IMR-90 (cell line): ENCODE measurements at regions not wholly inside any gene's neighbourhood (a gene's known extent, or its start where the extent isn't known, plus 50 kb on each side); places are given as distances from the start of the nearest gene placed in this dataset.

Experiments
- ATAC-seq: fragments of 200-7000 bp; cut with Tn5 transposase; 2 replicates; pipeline ENCODE4 v1.9.1; 2020; ENCODE audit warnings: low read depth, mild to moderate bottlenecking, moderate library complexity
- BruUV-seq: library from RNA; stranded (reverse); fragments of 400-500 nt; replicated peaks from 2 replicates; lab custom pipeline; 2021; lab: Mats Ljungman, UMichigan
- CTCF ChIA-PET: fragments of 300-600 bp; formaldehyde crosslinking; extraction: SDS; loops from one replicate; lab custom pipeline; 2021; ENCODE audit warnings: antibody characterized with exemption; lab: Yijun Ruan, JAX
- POLR2A ChIA-PET: fragments of 300-600 bp; sonication (Branson Sonifier 250); formaldehyde crosslinking; loops from one replicate; lab custom pipeline; 2022; ENCODE audit warnings: antibody characterized with exemption; ENCODE audit not compliant: unreplicated experiment; lab: Charles Lee
- DNase-seq: peaks from one replicate; pipeline ENCODE4 v3.0.0; 2013
- H2AFZ ChIP-seq: replicated peaks from 2 replicates; pipeline ENCODE3; 2013; ENCODE audit warnings: low read length, mild to moderate bottlenecking; ENCODE audit not compliant: poor library complexity
- H2AK5ac ChIP-seq: 2 replicates; pipeline ENCODE4 v1.6.1; 2013; ENCODE audit warnings: low read depth, low read length, inconsistent platforms
- H2AK9ac ChIP-seq: replicated peaks from 2 replicates; pipeline ENCODE3; 2013; ENCODE audit warnings: mild to moderate bottlenecking, low read depth, low read length, moderate library complexity; ENCODE audit not compliant: poor library complexity
- H2BK120ac ChIP-seq: 2 replicates; pipeline ENCODE4 v1.6.1; 2013; ENCODE audit warnings: low read depth, low read length, inconsistent platforms
- H2BK15ac ChIP-seq: 3 replicates; pipeline ENCODE4 v1.6.1; 2013; ENCODE audit warnings: low read depth, low read length, inconsistent platforms
- H2BK20ac ChIP-seq: 2 replicates; pipeline ENCODE4 v1.6.1; 2013; ENCODE audit warnings: low read depth, mild to moderate bottlenecking, inconsistent platforms, low read length, moderate library complexity
- H2BK5ac ChIP-seq: 2 replicates; pipeline ENCODE4 v1.6.1; 2013; ENCODE audit warnings: mild to moderate bottlenecking, low read depth, low read length, inconsistent platforms; ENCODE audit not compliant: poor library complexity, severe bottlenecking
- H3K14ac ChIP-seq: replicated peaks from 2 replicates; pipeline ENCODE4 v1.6.1; 2013; ENCODE audit warnings: low read depth, low read length, inconsistent platforms
- H3K18ac ChIP-seq: 2 replicates; pipeline ENCODE4 v1.6.1; 2013; ENCODE audit warnings: low read depth, low read length, control low read depth
- H3K23ac ChIP-seq: 2 replicates; pipeline ENCODE4 v1.6.1; 2013; ENCODE audit warnings: low read depth, low read length, inconsistent platforms
- H3K27ac ChIP-seq: 2 replicates; pipeline ENCODE4 v1.5.1; 2013; ENCODE audit warnings: mild to moderate bottlenecking, control low read depth, low read length; ENCODE audit not compliant: insufficient read depth
- H3K27me3 ChIP-seq: 2 replicates; pipeline ENCODE4 v1.6.1; 2013; ENCODE audit warnings: low read length; ENCODE audit not compliant: control insufficient read depth, insufficient read depth
- H3K36me3 ChIP-seq: 2 replicates; pipeline ENCODE4 v1.6.1; 2013; ENCODE audit warnings: low read length, mixed read lengths; ENCODE audit not compliant: control insufficient read depth, insufficient read depth
- H3K4ac ChIP-seq: 2 replicates; pipeline ENCODE4 v1.6.1; 2013; ENCODE audit warnings: low read depth, low read length, inconsistent platforms
- H3K4me1 ChIP-seq: 2 replicates; pipeline ENCODE4 v1.6.1; 2013; ENCODE audit warnings: low read length, mixed read lengths; ENCODE audit not compliant: control insufficient read depth, insufficient read depth
- H3K4me2 ChIP-seq: 2 replicates; pipeline ENCODE4 v1.6.1; 2013; ENCODE audit warnings: low read depth, mild to moderate bottlenecking, control low read depth, low read length, moderate library complexity
- H3K4me3 ChIP-seq: 2 replicates; pipeline ENCODE4 v1.5.1; 2013; ENCODE audit warnings: low read depth, mild to moderate bottlenecking, control low read depth, low read length, moderate library complexity; ENCODE audit not compliant: insufficient read depth
- H3K56ac ChIP-seq: 2 replicates; pipeline ENCODE4 v1.6.1; 2013; ENCODE audit warnings: low read length, inconsistent platforms; ENCODE audit not compliant: insufficient read depth; ENCODE audit errors: extremely low read depth
- H3K79me1 ChIP-seq, 2 experiments: 2 replicates each; pipeline ENCODE4 v1.6.1; 2013; ENCODE audit warnings: low read length in 2 of 2, inconsistent platforms in 1 of 2, low read depth in 1 of 2
- H3K9ac ChIP-seq: 2 replicates; pipeline ENCODE4 v1.6.1; 2013; ENCODE audit warnings: low read depth, low read length, control low read depth
- H3K9me1 ChIP-seq: 2 replicates; pipeline ENCODE4 v1.6.1; 2013; ENCODE audit warnings: low read length, inconsistent platforms; ENCODE audit not compliant: insufficient read depth
- H3K9me3 ChIP-seq: 2 replicates; pipeline ENCODE4 v1.6.1; 2013; ENCODE audit warnings: low read length; ENCODE audit not compliant: control insufficient read depth, insufficient read depth
- H4K20me1 ChIP-seq: 2 replicates; pipeline ENCODE4 v1.6.1; 2013; ENCODE audit warnings: low read length, inconsistent platforms; ENCODE audit not compliant: insufficient read depth
- H4K5ac ChIP-seq: 2 replicates; pipeline ENCODE4 v1.6.1; 2013; ENCODE audit warnings: mild to moderate bottlenecking, low read depth, low read length, control low read depth
- H4K8ac ChIP-seq, 2 experiments: 2 replicates each; pipeline ENCODE4 v1.6.1; 2013; ENCODE audit warnings: low read depth in 2 of 2, low read length in 2 of 2, control low read depth in 1 of 2, inconsistent platforms in 1 of 2
- H4K91ac ChIP-seq: 2 replicates; pipeline ENCODE4 v1.6.1; 2013; ENCODE audit warnings: low read depth, low read length, inconsistent platforms; ENCODE audit not compliant: insufficient read depth
- BHLHE40 ChIP-seq: fragments of 150-350 bp; IDR thresholded peaks from 2 replicates; pipeline ENCODE4 v1.6.1; 2016; ENCODE audit warnings: mild to moderate bottlenecking, low read depth, low read length
- CEBPB ChIP-seq: IDR thresholded peaks from 2 replicates; pipeline ENCODE4 v1.6.1; 2012; ENCODE audit warnings: low read depth, low read length, improper control_type of control experiment
- CHD1 ChIP-seq: IDR thresholded peaks from 2 replicates; pipeline ENCODE4 v1.6.1; 2012; ENCODE audit warnings: low read depth, low read length, improper control_type of control experiment
- CTCF ChIP-seq: conservative IDR thresholded peaks from 2 replicates; pipeline ENCODE4 v1.5.1; 2012; ENCODE audit warnings: mild to moderate bottlenecking, low read depth, low read length, improper control_type of control experiment
- MAZ ChIP-seq: IDR thresholded peaks from 2 replicates; pipeline ENCODE4 v1.6.1; 2012; ENCODE audit warnings: low read depth, mild to moderate bottlenecking, low read length, improper control_type of control experiment, moderate library complexity, borderline replicate concordance
- MXI1 ChIP-seq: IDR thresholded peaks from 2 replicates; pipeline ENCODE4 v1.6.1; 2012; ENCODE audit warnings: low read depth, mild to moderate bottlenecking, low read length, moderate library complexity, borderline replicate concordance
- NFE2L2 ChIP-seq: fragments of 150-350 bp; IDR thresholded peaks from 2 replicates; pipeline ENCODE4 v1.6.1; 2016; ENCODE audit warnings: low read depth, mild to moderate bottlenecking, low read length
- POLR2A ChIP-seq: IDR thresholded peaks from 2 replicates; pipeline ENCODE4 v1.6.1; 2012; ENCODE audit warnings: mild to moderate bottlenecking, low read depth, low read length
- RAD21 ChIP-seq: IDR thresholded peaks from 2 replicates; pipeline ENCODE4 v1.6.1; 2012; ENCODE audit warnings: low read length, improper control_type of control experiment
- RFX5 ChIP-seq: IDR thresholded peaks from 2 replicates; pipeline ENCODE4 v1.8.0; 2012; ENCODE audit warnings: low read depth, mild to moderate bottlenecking, low read length, moderate library complexity
- SMC3 ChIP-seq: fragments of 150-350 bp; IDR thresholded peaks from 2 replicates; pipeline ENCODE4 v1.6.1; 2016; ENCODE audit warnings: low read depth, mild to moderate bottlenecking, antibody characterized with exemption, low read length, moderate library complexity
- WGBS, 2 experiments: methylation state at CpG; one replicate each; pipeline versions ENCODE4 v1.1.5 to v1.1.7; 2013; ENCODE audit warnings: missing lambda C conversion rate in 2 of 2; ENCODE audit not compliant: insufficient read length in 1 of 2; ENCODE audit errors: extremely low coverage in 2 of 2; 5-methylcytosine and 5-hydroxymethylcytosine counted together
- dilution Hi-C: fragments of 300-500 bp; cut with HindIII; formaldehyde crosslinking; loops from one replicate; pipeline ENCODE4 v1.14.3; 2018; ENCODE audit warnings: low sequenced_read_pairs; ENCODE audit not compliant: unreplicated experiment
- in situ Hi-C: fragments of 300-500 bp; cut with MboI; formaldehyde crosslinking; loops from 3 replicates; pipeline ENCODE4 v1.14.3; 2019; ENCODE audit warnings: low sequenced_read_pairs, inconsistent platforms, mixed read lengths
- intact Hi-C: fragments of 100-400 bp; cut with micrococcal nuclease; formaldehyde crosslinking; loops from 2 replicates; pipeline ENCODE4 v1.10.0; 2022
- TF ChIP-seq, protein P1 (sequence below): fragments of 150-350 bp; IDR thresholded peaks from 2 replicates; pipeline ENCODE4 v1.6.1; 2017; ENCODE audit warnings: mild to moderate bottlenecking, antibody characterized with exemption, low read length, low read depth

DNA sequence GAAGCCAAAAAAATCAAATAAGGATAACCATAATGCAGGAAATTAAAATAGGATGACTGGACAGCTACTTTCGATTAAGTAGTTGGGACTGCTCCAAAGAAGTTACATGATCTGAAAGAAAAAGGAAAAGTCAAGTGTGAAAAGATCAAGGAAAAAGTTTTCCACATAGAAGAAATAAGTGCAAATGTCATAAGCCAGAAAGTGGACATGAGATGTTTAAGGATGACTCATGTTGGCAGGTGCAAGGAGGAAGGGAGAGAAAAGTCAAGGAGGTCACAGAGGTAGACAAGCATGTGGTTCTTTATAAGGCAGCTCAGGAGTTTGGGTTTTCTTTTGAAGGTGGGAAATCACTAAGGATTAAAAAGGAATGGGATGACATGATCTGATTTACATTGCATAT, 89.8 kb upstream of the GPRIN3 start:
- WGBS, 2 experiments, result 100% methylated on average over 1 of the region's 1 CpG; no CpG with 5 or more reads in 1 of the 2 experiments
- Histone ChIP-seq H2BK15ac (no peak overlapping the region), H3K4me1 (no peaks in the 10 kb centered on the region), H3K9me1 (no peaks in the 10 kb centered on the region), H3K9me3 (no peaks in the 10 kb centered on the region), H3K79me1 (no peaks in the 10 kb centered on the region), H3K23ac (no peak overlapping the region), H3K14ac (no peak overlapping the region), H4K91ac (no peak overlapping the region), H3K4me2 (no peak overlapping the region), H2AK9ac (no peak overlapping the region), H3K36me3 (no peaks in the 10 kb centered on the region), H2AK5ac (no peak overlapping the region), H4K20me1 (no peaks in the 10 kb centered on the region), H3K27me3 (no peaks in the 10 kb centered on the region), H3K4me3 (no peak overlapping the region), H2BK5ac (no peak overlapping the region), H3K27ac (no peak overlapping the region), H2AFZ (no peak overlapping the region), H3K4ac (no peak overlapping the region), H4K5ac (no peak overlapping the region), H3K9ac (no peak overlapping the region), H3K18ac (no peak overlapping the region), H2BK120ac (no peak overlapping the region), H2BK20ac (no peak overlapping the region), H4K8ac (no peak overlapping the region), H3K56ac (no peak overlapping the region)
- dilution Hi-C loops, result no loop called here
- TF ChIP-seq BHLHE40, result no peak
- TF ChIP-seq, protein P1, sequence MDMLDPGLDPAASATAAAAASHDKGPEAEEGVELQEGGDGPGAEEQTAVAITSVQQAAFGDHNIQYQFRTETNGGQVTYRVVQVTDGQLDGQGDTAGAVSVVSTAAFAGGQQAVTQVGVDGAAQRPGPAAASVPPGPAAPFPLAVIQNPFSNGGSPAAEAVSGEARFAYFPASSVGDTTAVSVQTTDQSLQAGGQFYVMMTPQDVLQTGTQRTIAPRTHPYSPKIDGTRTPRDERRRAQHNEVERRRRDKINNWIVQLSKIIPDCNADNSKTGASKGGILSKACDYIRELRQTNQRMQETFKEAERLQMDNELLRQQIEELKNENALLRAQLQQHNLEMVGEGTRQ, result no peak
- TF ChIP-seq CHD1, result no peak
- no peak for TF ChIP-seq MAZ
- no peak for TF ChIP-seq MXI1
- TF ChIP-seq RFX5, result no peak
- TF ChIP-seq CTCF, result no peak
- TF ChIP-seq POLR2A, result no peak
- no peak for TF ChIP-seq NFE2L2
- no peak for TF ChIP-seq CEBPB
- TF ChIP-seq RAD21, result no peak
- no peak for TF ChIP-seq SMC3
- POLR2A ChIA-PET, result no interaction called here
- intact Hi-C loops, result no loop called here
- ATAC-seq, result no peak
- no peak for DNase-seq
- CTCF ChIA-PET, result interaction anchor here (0.6 kb wide), 1 partner anchor 155 kb away, joined by 3 read pairs; no protein-coding TSS in a partner anchor
- in situ Hi-C loops, result no loop called here
- BruUV-seq, result no TSS peak
